Activated naive CD4-positive, alpha-beta T cell treated with anti-CD3 and anti-CD28 coated beads for 36 hours (primary cell): ENCODE measurements at regions not wholly inside any gene's neighbourhood (a gene's known extent, or its start where the extent isn't known, plus 50 kb on each side); places are given as distances from the start of the nearest gene placed in this dataset.

ENCODE experiments used
- CTCF ChIA-PET: fragments of 350-600 bp; sonication (Branson Sonifier 250); formaldehyde crosslinking; loops from one replicate; lab custom pipeline; 2021; ENCODE audit warnings: antibody characterized with exemption; lab: Charles Lee
- DNase-seq: peaks from one replicate; pipeline ENCODE4 v3.0.0-alpha.2; 2020
- H3K27ac Mint-ChIP-seq: one replicate; pipeline ENCODE4 v1.8.0; 2021; ENCODE audit warnings: mild to moderate bottlenecking, mixed read lengths
- H3K27me3 Mint-ChIP-seq: one replicate; pipeline ENCODE4 v1.8.0; 2021; ENCODE audit warnings: low read depth, mixed read lengths
- H3K36me3 Mint-ChIP-seq: one replicate; pipeline ENCODE4 v1.8.0; 2021; ENCODE audit warnings: low read depth, mixed read lengths
- H3K4me1 Mint-ChIP-seq: one replicate; pipeline ENCODE4 v1.8.0; 2021; ENCODE audit warnings: low read depth, mixed read lengths
- H3K4me3 Mint-ChIP-seq: one replicate; pipeline ENCODE4 v1.8.0; 2021; ENCODE audit warnings: mild to moderate bottlenecking, moderate library complexity, mixed read lengths
- H3K9me3 Mint-ChIP-seq: one replicate; pipeline ENCODE4 v1.8.0; 2021; ENCODE audit warnings: mixed read lengths
- intact Hi-C: fragments of 100-400 bp; cut with micrococcal nuclease; formaldehyde crosslinking; loops from one replicate; pipeline ENCODE4 v1.15.1; 2023

DNA sequence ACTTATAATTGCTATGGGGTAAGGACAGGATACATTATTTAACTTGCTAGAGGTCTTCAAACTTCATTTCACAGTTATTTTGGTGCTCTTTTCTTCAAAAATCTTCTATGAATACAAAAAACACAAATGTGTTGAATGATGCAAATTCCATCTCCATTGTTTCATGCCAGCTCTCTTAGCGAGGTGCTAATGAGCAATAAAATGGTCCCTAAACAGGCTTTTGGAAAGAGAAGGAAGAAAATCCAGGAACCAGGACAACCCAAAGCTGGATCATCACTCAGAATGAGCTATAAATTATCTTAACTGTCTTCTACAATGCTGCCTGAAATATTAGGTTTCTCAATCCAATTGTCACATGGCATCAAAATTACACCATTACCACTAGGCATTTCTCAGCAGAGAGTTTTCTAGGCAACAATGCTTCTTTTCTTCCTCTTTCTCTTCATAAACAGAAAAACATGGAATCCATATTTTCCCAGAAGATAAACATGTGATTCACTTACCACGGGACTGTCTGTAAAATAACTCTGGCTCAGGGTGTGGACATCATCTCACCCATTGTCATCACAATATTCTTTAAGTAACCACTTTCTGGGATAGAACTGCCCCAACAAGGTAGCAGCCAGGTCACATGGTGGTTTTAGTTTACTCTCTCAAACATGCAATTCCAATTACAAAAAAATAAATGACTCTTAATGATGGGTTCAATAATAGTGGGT, 249.4 kb downstream of the NPR3 start:
- no peaks in the 10 kb centered on the region for H3K36me3 Mint-ChIP-seq
- H3K4me3 Mint-ChIP-seq, result no peak overlapping the region
- no peak for DNase-seq
- no peak overlapping the region for H3K27ac Mint-ChIP-seq
- no peaks in the 10 kb centered on the region for H3K4me1 Mint-ChIP-seq
- CTCF ChIA-PET, result no interaction called here
- H3K9me3 Mint-ChIP-seq, result no peaks in the 10 kb centered on the region
- intact Hi-C loops, result no loop called here
- H3K27me3 Mint-ChIP-seq, result no peaks in the 10 kb centered on the region

DNA sequence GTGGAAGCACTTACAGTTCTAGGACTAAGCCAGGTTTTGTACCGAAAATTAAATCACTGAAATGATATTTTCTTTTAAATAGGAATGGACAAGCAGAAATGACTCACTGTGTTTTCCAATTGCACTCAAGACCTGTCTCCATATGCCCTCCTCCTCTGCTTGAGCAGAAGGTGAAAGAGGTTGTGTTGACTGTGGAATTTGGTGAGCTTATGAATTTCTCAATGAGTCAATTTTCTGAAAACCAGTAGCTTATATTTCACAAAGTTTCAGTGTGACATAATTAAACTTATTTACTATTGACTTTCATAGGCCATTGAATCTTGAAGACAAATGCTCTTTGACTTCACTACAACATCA, 249.9 kb downstream of the NPR3 start:
- no peak overlapping the region for H3K4me3 Mint-ChIP-seq
- DNase-seq, result no peak
- no peaks in the 10 kb centered on the region for H3K27me3 Mint-ChIP-seq
- no peaks in the 10 kb centered on the region for H3K4me1 Mint-ChIP-seq
- CTCF ChIA-PET, result no interaction called here
- intact Hi-C loops, result no loop called here
- H3K27ac Mint-ChIP-seq, result no peak overlapping the region
- no peaks in the 10 kb centered on the region for H3K9me3 Mint-ChIP-seq
- no peaks in the 10 kb centered on the region for H3K36me3 Mint-ChIP-seq

DNA sequence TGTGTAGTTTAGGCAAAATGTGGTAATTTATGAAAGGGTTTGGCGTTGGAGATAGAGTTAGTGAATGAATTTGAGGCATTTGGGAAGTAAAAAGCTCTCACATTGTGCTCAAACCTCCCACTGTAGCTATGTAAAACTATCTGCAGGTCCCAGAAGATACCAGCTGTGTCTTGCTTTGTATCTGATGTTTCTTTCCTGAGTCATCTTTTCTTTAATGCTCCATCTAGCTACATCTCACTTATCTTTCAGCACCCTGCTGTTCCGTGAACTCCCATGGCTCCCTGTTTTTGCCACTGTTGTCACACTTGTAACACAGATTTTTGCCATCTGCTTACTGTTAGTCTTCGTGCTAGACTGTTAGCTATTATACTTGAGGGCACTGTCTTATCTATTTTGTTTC, 253.1 kb downstream of the NPR3 start:
- Mint-ChIP-seq H3K27me3 (peaks cover 2% of the 10 kb centered on the region), H3K9me3 (no peaks in the 10 kb centered on the region), H3K27ac (no peak overlapping the region), H3K4me3 (no peak overlapping the region), H3K36me3 (no peaks in the 10 kb centered on the region), H3K4me1 (no peaks in the 10 kb centered on the region)
- intact Hi-C loops, result no loop called here
- CTCF ChIA-PET, result interaction anchor here (0.7 kb wide), 1 partner anchor 198 kb away, joined by 3 read pairs; no protein-coding TSS in a partner anchor
- no peak for DNase-seq

DNA sequence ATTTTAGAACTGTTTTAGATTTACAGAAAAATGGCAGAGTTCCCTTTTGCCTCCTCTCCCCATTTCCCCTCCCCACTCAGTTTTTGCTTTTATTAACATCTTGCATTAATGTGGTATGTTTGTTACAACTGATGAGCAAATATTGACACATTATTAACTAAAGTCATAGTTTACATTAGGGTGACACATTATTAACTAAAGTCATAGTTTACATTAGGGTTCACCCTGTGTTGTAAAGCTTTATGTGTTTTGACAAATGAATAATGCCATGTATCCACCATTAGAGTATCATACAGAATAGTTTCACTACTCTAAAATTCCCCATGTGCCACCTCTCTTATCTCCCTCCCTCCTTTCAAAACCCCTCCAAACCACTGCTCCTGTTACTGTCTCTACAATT, 262.5 kb downstream of the NPR3 start:
- Mint-ChIP-seq H3K27me3 (peaks cover 2% of the 10 kb centered on the region), H3K4me1 (no peaks in the 10 kb centered on the region), H3K4me3 (no peak overlapping the region), H3K36me3 (no peaks in the 10 kb centered on the region), H3K9me3 (no peaks in the 10 kb centered on the region), H3K27ac (no peak overlapping the region)
- intact Hi-C loops, result no loop called here
- CTCF ChIA-PET, result no interaction called here
- no peak for DNase-seq

DNA sequence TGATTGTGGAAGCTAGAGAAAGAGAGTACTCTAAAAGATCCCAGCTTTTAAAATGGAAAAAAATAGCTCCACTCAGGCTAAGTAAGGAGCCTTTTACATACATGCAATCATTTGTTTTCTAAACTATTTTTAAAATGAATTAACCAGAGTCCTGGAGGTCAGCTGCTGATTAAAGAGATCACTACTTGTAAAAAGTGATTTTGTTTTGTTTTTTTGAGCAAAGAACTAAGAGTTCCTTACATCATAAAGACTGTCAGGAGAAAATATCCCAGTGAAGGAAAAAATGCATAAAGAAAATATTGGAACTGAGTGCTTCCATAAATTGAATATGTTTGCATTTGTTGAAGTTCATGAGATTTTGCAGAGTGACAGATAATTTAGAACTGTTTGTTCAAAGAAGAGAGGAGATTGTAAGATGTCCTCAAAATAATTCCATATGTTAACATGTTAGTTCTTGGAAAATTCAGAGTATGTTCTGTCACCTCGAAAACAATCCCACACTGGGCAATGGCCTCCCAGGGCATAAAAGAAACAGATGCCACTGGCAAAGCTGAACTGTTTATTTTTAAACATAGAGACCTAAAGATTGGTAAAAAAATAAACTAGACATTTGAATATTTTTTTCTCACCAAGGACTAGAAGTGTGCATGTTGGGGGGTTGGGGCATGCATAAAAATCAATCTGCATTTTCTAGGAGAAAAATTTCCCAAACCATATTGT, 264.7 kb downstream of the NPR3 start:
- Mint-ChIP-seq H3K9me3 (no peaks in the 10 kb centered on the region), H3K4me1 (no peaks in the 10 kb centered on the region), H3K27me3 (peaks cover 2% of the 10 kb centered on the region), H3K27ac (no peak overlapping the region), H3K36me3 (no peaks in the 10 kb centered on the region), H3K4me3 (no peak overlapping the region)
- DNase-seq, result no peak
- CTCF ChIA-PET, result no interaction called here
- intact Hi-C loops, result no loop called here

DNA sequence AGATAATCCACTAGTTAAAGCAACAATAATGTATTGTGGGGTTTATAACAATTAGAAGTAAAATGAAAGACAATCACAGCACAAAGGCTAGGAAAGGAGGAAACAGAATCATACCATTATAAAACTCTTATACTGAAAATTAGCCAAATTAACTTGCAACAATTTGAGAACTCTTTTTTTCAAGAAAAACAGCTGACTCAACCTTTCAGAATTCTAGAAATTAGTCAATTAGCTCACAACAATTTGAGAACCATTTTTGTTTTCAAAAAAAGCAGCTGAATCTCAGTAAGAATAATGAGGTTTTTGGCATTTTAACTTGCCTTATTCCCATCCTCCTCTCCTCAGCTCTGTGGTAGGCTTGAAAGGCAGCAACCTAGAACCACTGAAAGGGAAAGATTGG, 269.9 kb downstream of the NPR3 start:
- H3K27me3 Mint-ChIP-seq, result peaks cover 2% of the 10 kb centered on the region
- H3K4me3 Mint-ChIP-seq, result no peak overlapping the region
- H3K9me3 Mint-ChIP-seq, result peaks cover 9% of the 10 kb centered on the region
- DNase-seq, result no peak
- no peaks in the 10 kb centered on the region for H3K36me3 Mint-ChIP-seq
- intact Hi-C loops, result no loop called here
- H3K27ac Mint-ChIP-seq, result no peak overlapping the region
- CTCF ChIA-PET, result no interaction called here
- no peaks in the 10 kb centered on the region for H3K4me1 Mint-ChIP-seq

DNA sequence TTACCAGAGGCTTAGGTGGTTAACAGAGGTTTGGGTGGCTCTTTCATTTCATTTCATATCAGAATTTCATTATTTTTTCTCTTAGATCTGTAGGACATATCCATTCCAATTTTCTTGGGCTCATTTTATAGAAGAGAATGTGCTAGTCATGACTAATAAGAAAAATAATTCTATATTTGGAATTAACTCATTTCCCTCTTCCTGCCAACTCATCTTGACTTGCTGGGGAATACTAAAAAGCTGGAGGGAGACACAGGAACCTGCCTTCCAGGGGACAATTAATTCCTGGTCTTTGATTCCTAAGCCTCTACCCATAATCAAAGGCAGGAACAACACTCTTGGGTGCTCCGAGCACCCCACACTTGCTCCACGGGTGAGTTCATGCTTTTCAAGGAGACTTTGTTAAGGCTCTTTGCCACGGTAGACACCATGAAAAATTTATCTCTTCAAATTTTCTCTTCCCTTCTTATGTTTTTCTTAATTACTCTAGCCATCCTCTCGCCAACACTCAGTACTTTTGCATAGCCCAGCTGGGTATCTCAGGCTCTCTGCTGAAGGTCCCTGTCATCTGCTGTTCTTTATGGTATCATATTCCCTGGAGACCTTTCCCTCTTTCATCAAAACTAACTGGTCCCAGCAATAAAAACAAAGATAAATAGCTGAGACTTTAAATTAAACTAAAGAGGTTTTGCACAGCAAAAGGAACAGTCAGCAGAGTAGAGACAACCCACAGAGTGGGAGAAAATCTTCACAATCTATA, 273.9 kb downstream of the NPR3 start:
- Mint-ChIP-seq H3K4me1 (no peaks in the 10 kb centered on the region), H3K27me3 (no peaks in the 10 kb centered on the region), H3K4me3 (no peak overlapping the region), H3K27ac (no peak overlapping the region), H3K36me3 (no peaks in the 10 kb centered on the region), H3K9me3 (peaks cover 9% of the 10 kb centered on the region)
- no peak for DNase-seq
- intact Hi-C loops, result no loop called here
- CTCF ChIA-PET, result no interaction called here

DNA sequence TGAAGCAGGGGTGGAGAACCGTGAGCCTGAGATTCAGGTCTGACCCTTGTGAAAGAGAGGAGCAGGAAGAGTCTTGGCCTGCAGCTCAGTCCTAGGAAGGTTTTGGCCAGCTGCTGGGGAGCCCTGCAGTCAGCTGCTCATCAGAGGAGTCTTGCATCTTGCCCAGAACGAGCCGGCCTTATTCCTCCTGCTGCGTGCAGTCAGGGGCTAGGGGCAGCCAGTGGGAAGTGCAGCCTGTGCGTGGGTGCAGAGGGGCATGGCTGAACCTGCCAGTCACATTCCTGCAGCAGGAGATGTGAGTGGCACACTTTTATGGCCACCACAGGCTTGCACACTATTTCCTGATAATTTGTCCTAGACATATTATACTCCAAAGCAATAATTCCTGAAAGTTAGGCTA, 278.7 kb downstream of the NPR3 start:
- Mint-ChIP-seq H3K36me3 (no peaks in the 10 kb centered on the region), H3K4me1 (no peaks in the 10 kb centered on the region), H3K27me3 (no peaks in the 10 kb centered on the region), H3K4me3 (no peak overlapping the region), H3K9me3 (peaks cover 5% of the 10 kb centered on the region), H3K27ac (no peak overlapping the region)
- intact Hi-C loops, result no loop called here
- no peak for DNase-seq
- CTCF ChIA-PET, result no interaction called here

DNA sequence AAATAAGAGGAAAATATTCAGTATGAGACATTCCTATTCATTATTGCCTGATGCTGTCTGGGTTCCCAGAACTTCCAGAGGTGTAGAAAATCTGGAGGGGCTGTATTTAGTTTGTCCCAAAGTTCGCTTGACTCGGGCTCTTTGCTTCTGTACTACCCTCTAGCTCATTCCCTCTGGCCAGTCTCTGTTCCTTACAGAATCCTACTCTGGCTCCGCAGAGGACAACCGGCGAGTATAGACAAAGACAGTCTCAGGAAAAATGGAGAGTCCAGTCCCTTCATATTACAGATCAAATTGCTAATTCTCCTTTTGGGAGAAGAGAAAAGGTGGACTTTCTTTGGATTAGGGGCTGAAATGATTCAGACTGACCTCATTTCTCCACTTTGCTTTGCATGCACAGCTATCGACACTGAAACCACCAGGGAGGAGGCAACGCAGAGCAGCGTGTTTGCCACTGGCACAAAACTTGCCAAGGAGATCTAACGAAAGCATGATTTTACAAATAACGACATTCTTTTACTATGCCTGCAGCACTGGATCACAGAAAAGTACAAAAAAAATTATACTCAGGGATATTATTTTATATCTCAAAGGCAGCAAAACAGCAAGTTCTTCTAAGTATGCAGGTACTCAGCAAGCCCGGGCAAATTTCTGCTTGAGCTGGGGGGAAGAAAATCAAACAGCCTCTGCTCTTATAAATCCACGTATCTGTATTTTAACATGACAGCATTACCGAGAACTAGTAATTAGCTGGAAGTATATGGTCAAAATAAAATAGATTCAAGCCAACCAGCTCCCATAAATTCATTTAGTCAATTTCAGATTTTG, 279.7 kb downstream of the NPR3 start:
- intact Hi-C loops, result no loop called here
- no peak for DNase-seq
- Mint-ChIP-seq H3K27me3 (no peaks in the 10 kb centered on the region), H3K4me3 (no peak overlapping the region), H3K9me3 (no peaks in the 10 kb centered on the region), H3K27ac (no peak overlapping the region), H3K36me3 (no peaks in the 10 kb centered on the region), H3K4me1 (no peaks in the 10 kb centered on the region)
- CTCF ChIA-PET, result no interaction called here

DNA sequence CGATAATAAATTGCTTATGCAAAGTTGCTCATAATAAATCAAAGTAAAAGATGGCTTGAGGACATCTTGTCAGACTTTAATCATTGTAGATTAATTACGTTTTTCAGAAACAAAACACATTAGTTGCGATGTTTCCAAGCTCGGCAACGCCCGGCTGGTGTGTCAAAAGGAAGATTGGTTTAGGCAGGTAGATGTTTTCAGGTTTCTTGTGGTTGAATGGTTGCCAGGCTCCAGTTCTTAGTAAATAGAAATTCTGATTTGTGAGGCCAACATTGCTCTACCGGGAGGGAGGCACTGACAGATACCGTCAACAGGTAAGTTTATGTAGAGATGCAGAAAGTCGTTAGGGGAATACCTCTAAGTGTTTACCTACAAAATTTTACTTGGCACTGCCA, 280.3 kb downstream of the NPR3 start:
- no peak for DNase-seq
- Mint-ChIP-seq H3K4me3 (no peak overlapping the region), H3K4me1 (no peaks in the 10 kb centered on the region), H3K27ac (no peak overlapping the region), H3K27me3 (no peaks in the 10 kb centered on the region), H3K9me3 (peaks cover 2% of the 10 kb centered on the region), H3K36me3 (no peaks in the 10 kb centered on the region)
- CTCF ChIA-PET, result no interaction called here
- intact Hi-C loops, result no loop called here

DNA sequence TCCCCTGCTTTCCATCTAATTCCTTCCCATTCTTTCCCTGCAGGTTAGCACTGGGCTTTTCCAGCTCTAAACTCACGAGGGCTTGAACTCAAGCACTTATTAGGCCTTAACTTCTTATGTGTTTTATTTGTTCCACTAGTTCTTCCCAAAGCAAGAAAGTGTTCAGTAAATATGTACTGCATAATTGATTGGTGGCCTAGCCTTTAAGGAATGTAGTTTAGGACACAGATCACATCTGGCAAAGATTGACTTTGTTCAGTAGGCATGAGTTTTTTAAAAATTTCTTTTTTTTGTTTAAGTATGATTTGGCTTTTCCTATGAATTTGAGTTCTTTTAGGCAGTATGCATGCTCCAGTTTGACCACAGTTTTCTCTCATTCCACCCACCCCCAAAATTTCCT, 285.2 kb downstream of the NPR3 start:
- Mint-ChIP-seq H3K4me1 (no peaks in the 10 kb centered on the region), H3K36me3 (no peaks in the 10 kb centered on the region), H3K9me3 (peaks cover 8% of the 10 kb centered on the region), H3K4me3 (no peak overlapping the region), H3K27me3 (no peaks in the 10 kb centered on the region), H3K27ac (no peak overlapping the region)
- CTCF ChIA-PET, result no interaction called here
- DNase-seq, result no peak
- intact Hi-C loops, result no loop called here

DNA sequence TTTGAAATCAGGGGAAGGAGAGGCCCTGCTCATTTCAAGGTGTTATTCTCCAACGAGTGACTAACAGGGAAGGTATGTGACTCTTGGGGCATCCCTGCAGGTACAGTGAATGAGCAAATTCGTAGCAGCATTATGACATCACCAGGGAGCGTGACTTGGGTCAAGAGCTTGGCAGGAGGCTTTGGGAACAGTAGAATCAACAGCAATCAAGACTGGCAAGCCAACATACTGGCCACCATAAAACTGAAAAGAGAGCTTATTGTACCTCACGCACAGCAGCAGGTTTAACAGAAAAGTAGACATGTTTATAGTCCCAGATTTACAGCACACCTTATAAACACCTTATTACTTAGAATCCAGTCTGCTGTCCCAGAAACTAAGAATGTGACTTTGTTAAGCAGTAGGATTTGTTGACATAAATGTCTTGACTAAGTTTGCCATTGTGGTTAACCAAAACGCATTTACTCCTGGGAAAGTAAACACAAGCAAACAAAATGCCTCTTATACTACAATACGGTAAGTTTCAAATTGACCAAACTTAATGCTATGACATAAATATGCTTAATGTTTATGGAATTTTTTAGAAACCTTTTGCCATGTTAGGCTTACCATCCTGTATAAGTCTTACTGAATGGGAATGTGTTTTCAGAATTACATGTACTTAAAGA, 297.8 kb downstream of the NPR3 start:
- Mint-ChIP-seq H3K9me3 (peaks cover 4% of the 10 kb centered on the region), H3K4me1 (no peaks in the 10 kb centered on the region), H3K4me3 (no peak overlapping the region), H3K27me3 (no peaks in the 10 kb centered on the region), H3K27ac (no peak overlapping the region), H3K36me3 (no peaks in the 10 kb centered on the region)
- intact Hi-C loops, result no loop called here
- no peak for DNase-seq
- CTCF ChIA-PET, result no interaction called here
